ENCODE measurements at regions not wholly inside any gene's neighbourhood (a gene's known extent, or its start where the extent isn't known, plus 50 kb on each side); places are given as distances from the start of the nearest gene placed in this dataset.

DNA sequence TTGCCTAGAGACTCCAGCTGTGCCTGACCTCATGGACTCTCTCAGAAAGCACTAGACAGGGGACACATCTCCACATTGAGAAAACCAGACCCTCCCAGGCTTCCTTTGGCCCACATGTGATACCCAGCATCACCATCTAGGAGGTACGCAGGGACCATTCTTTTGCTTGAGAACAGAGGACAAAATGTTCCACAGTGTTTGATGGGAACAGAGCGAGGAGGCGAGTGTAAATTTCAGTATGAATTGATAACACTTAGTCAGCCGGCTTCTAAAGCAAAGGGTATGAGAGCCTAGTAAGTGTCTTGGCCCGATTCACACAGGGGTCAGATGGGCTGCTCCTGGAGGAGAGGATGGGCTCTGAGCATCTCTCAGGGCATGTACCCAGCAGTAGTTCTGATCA, 1052.4 kb downstream of the BCL11B start:
- TF ChIP-seq POLR2A (IDR thresholded peaks at IDR 0.05) (no peak), CTCF (IDR thresholded peaks at IDR 0.05) (no peak), POLR2AphosphoS5 (IDR thresholded peaks at IDR 0.05) (no peak)

All from breast epithelium (tissue), 3 donors.